HG03060 (cell line): ENCODE measurements at regions not wholly inside any gene's neighbourhood (a gene's known extent, or its start where the extent isn't known, plus 50 kb on each side); places are given as distances from the start of the nearest gene placed in this dataset.

Source experiments
- ATAC-seq: cut with Tn5 transposase; IDR thresholded peaks from one replicate; pipeline ENCODE4 v1.9.1; 2021; ENCODE audit warnings: low read depth, moderate number of reproducible peaks; ENCODE audit not compliant: unreplicated experiment

DNA sequence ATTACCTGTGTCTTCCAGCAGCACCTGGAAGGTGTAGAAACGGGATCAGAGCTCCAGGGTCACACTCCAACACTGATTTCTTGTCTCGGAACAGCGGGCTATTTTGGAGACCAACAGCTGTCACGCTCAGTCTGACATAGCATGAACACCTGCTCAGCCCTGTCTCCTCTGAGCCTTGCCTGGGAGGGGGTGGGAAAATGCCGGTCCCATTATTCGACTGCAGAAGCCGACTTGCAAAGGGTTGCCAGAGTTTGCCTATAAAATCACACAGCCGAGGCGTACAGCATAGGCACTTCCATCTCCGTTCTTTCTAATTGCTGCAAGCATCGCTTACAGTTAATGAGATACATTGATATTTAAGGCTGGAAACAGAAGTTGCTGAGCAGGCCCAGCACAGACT is 300.8 kb upstream of the MSX2 start:
- no peak for ATAC-seq

- no peak for ATAC-seq
Observed at GRCh38 chr5:174424219-174425053, 299.9 kb upstream of the MSX2 start.

DNA sequence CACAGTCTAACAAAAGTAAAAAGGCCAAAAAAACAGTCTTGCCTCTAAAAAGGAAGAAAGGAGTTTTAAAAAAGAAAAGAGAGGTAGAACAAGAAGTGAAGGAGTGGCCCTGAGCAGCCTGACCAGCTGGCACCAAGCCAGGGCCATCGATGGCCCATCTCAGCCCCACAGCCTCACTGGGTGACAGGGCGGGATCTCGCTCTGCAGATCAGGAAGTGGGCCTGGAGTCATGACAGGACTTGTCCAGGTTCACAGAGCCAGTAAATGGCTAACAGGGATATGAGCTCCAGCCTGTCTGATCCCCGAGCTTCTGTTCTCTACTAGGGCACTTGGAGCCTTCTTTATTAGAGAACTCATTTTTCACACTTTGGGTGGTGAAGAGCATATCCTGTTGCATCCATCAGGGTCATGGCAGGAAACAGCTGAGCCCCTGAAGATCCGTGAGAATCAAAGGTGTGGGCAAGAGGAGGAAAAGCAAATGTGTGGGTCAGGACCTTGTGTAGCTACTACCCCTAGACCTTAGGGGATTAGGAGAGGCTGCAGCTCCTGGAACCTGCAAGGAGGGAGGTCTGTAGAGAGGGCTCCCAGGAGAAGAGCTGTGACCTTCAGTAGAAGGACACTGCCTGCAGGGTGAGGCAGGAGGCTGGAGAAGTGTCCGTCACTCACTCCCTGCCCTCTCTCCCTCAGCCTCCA is 299.0 kb upstream of the MSX2 start:
- ATAC-seq: no peak

- no peak for ATAC-seq
Observed at GRCh38 chr5:174425964-174426290, 298.5 kb upstream of the MSX2 start.

DNA sequence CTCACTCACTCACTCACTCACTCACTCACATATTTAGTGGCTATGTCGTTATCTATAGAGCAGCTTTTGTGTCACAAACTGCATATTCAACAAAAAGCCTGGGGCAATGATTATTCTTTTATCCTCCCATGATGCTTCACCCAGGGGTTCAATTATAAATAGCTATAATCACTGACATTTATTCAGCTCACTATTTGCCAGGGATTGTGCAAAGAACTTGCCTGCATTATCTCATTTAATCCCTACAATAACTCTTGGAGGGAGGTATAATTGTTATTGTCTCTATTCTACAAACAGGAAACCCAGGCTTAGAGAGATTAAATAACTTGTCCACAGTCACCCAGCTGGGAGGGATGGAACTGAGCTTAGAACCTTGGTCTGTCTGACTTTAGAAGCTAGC is 298.0 kb upstream of the MSX2 start:
- ATAC-seq: no peak

- ATAC-seq: no peak
Observed at GRCh38 chr5:174426851-174427250, 297.5 kb upstream of the MSX2 start.

DNA sequence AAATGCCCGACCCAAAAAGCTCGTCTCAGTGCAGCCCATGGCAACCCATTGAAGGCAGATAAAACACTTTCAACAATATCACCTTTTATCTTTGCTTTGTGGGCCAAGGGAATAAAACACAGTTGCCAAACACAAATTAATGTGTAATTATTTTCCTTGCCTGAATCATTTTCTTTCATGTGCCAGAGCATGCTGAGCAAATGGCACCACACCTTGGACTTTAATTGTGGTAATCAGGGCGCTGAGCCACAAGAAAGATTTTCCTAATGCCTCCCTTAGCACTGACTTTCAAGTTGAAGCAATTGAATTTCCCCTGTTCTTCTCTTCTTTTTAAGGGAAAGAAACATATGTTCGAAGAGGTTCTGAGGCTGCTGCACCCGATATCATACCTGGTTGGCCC is 297.1 kb upstream of the MSX2 start:
- no peak for ATAC-seq

GRCh38 chr5:174428895-174429294 is 295.5 kb upstream of the MSX2 start:
- ATAC-seq: no peak

DNA sequence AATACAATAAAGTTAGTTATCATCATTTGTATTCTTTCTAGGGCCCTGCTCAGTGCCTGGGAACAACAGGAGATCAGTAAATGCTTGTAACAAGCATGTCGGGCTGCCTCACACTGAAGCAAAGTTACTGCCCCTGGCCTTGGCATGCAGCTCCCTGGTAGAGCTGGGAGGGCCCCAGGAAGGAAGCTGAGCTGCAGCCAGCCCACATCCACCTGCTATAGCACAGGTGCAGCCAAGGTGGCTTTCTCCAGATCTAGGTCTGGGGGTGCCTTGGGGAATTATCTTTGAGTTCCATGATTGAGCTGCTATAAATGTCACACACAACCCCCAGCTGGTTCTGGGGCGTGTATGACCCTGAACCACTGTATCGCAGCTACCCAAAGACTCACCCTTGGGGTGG is 293.4 kb upstream of the MSX2 start:
- no peak for ATAC-seq

- ATAC-seq: no peak
Observed at GRCh38 chr5:174431504-174431903, 292.9 kb upstream of the MSX2 start.

DNA sequence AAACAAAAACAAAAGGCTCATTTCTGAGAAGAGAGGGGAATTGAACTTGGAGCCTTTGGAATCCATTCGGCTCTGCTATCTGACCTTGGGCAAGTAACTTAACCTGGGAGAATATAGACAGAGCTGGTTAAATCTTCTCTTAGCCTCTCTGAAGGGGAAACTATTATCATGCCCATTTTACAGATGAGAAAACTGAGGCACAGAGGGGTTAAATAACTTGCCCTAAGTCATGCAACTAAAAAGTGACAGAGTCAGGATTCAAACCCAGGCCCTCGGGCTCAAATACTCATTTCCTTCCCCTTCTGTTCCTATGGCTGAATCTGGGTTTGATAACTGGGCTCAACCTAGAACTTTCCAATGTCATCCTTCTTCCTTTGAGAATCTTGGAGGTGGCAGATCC is 291.3 kb upstream of the MSX2 start:
- ATAC-seq: no peak

DNA sequence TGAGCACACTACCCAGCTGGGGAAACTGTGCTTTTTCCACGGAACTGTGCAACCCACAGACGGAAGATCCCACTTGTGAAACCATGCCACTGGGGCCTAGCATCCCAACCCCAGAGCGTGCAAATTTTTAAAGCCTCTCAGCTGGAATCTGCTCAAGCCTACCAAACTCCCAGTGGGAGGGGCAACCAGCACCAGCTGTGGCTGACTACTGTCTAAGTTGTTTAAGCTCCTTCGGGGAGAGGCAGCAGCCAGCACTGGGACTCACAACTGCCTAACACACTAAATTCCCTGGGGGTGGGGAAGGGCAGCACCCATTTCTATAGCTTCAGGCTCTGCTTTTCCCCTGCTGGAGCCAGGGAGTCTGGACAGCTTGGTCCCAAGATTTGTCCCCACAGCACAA is 287.6 kb upstream of the MSX2 start:
- no peak for ATAC-seq

DNA sequence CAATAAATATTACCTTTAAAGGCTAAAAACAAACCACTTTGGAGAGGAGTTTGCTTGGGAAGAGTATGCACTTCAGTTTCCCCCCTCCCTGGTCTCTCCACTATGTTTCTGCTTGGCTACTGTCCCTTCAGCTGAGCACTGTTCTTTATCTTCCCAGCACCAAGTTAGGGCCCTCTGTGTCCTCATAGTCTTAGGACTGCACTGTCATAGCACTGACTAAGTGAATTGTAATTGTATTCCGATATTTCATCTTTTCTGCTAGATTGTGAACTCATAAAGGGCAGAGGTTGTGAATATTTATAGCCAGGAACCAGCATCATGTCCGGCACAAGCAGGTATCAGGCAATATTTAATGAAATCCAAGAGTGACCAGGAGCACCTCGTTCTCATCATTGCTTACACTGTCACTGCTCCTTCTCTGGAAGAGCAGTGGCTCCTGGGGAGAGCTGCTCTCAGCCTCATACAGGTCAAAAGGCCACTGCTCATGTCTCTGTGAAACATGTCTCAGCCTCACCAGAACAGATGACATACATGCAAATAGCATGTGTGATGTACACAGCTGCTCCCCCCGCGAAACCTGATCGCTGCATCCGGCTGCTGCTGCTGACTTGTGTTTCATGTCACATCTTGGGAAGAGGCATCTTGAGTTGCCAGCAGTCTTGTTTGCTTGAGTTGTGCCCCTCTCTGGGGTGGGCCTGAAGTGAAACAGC is 279.7 kb upstream of the MSX2 start:
- no peak for ATAC-seq

GRCh38 chr5:174446446-174446845 is 277.9 kb upstream of the MSX2 start:
- ATAC-seq: no peak

- ATAC-seq: no peak
Observed at GRCh38 chr5:174446988-174447387, 277.4 kb upstream of the MSX2 start.

- no peak for ATAC-seq
Observed at GRCh38 chr5:174448041-174448440, 276.3 kb upstream of the MSX2 start.

- no peak for ATAC-seq
Observed at GRCh38 chr5:174448662-174449061, 275.7 kb upstream of the MSX2 start.

DNA sequence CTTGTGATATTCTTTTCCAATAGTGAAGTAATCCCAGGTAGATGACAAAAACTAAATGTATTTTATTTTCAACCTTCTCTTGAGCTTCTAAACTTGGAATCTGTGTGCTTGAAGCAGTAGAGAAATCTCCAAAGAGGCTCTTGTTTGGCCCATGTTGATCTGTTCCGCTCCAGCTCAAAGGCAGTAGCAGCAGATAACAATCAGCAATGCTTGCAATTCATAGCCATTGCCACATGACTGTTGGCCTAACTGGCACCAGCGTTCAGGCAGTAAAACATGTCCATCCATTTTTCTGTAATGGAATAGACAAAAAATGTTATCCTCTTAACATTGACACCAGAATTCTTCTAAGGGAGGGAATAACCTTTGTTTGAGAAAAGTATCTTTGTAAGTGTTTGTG is 270.7 kb upstream of the MSX2 start:
- no peak for ATAC-seq

GRCh38 chr5:174454464-174454863 is 269.9 kb upstream of the MSX2 start:
- no peak for ATAC-seq

GRCh38 chr5:174454890-174455289 is 269.5 kb upstream of the MSX2 start:
- no peak for ATAC-seq

- no peak for ATAC-seq
Observed at GRCh38 chr5:174455301-174455700, 269.1 kb upstream of the MSX2 start.
